HepG2 (cell line): ENCODE measurements at regions not wholly inside any gene's neighbourhood (a gene's known extent, or its start where the extent isn't known, plus 50 kb on each side); places are given as distances from the start of the nearest gene placed in this dataset.

Experiments used
- HDAC6 ChIP-seq: fragments of 200-600 bp; sonication (generic); IDR thresholded peaks from 2 replicates; pipeline ENCODE4 v1.7.0; 2017; ENCODE audit warnings: mild to moderate bottlenecking, antibody characterized with exemption, low read length, low read depth
- SMYD3 ChIP-seq: sonication (generic); formaldehyde crosslinking; IDR thresholded peaks from 2 replicates; pipeline ENCODE4 v1.8.1; 2023; ENCODE audit warnings: mild to moderate bottlenecking, missing genetic modification reagents
- UBTF ChIP-seq: sonication (generic); formaldehyde crosslinking; IDR thresholded peaks from 2 replicates; pipeline ENCODE4 v1.4.0; 2020; ENCODE audit warnings: mild to moderate bottlenecking, missing genetic modification reagents
- XRCC5 ChIP-seq: fragments of 200-400 bp; formaldehyde crosslinking; optimal IDR thresholded peaks from 2 replicates; pipeline ENCODE3; 2017; ENCODE audit warnings: mild to moderate bottlenecking, low read length
- ZFX ChIP-seq: sonication (generic); formaldehyde crosslinking; IDR thresholded peaks from 2 replicates; pipeline ENCODE4 v1.4.0; 2020; ENCODE audit warnings: mild to moderate bottlenecking, low read depth, missing genetic modification reagents, moderate library complexity
- ZNF274 ChIP-seq: sonication (generic); formaldehyde crosslinking; IDR thresholded peaks from 2 replicates; pipeline ENCODE4 v1.5.1; 2020; ENCODE audit warnings: mild to moderate bottlenecking, missing genetic modification reagents
- ZNF354B ChIP-seq: sonication (generic); formaldehyde crosslinking; IDR thresholded peaks from 2 replicates; pipeline ENCODE4 v1.8.0; 2022; ENCODE audit warnings: mild to moderate bottlenecking, missing genetic modification reagents
- ZNF605 ChIP-seq: sonication (generic); formaldehyde crosslinking; IDR thresholded peaks from 2 replicates; pipeline ENCODE4 v1.8.0; 2022; ENCODE audit warnings: mild to moderate bottlenecking, missing genetic modification reagents

GRCh38 chr5:172559004-172559932, 81.8 kb upstream of the NEURL1B start:
- no peak for TF ChIP-seq ZNF274 (CRISPR knock-in tag)
- no peak for TF ChIP-seq SMYD3 (CRISPR knock-in tag)
- TF ChIP-seq ZNF354B (CRISPR knock-in tag): no peak
- no peak for TF ChIP-seq ZFX
- TF ChIP-seq UBTF (CRISPR knock-in tag): no peak
- TF ChIP-seq XRCC5: no peak
- TF ChIP-seq ZNF605 (CRISPR knock-in tag): no peak
- TF ChIP-seq HDAC6: no peak
